ENCODE measurements at regions not wholly inside any gene's neighbourhood (a gene's known extent, or its start where the extent isn't known, plus 50 kb on each side); places are given as distances from the start of the nearest gene placed in this dataset.

GRCh38 chr14:22478670-22479069 is 110.4 kb downstream of the DAD1 start:
- Histone ChIP-seq H3K27me3 (no peaks in the 10 kb centered on the region), H3K36me3 (no peaks in the 10 kb centered on the region), H3K4me1 (peaks cover 0 to 33% (median 8%) of the 10 kb centered on the region in 4 donors), H3K4me3 (no peak overlapping the region), H3K9me3 (no peaks in the 10 kb centered on the region), H3K27ac (peak overlapping the region; percentile 3 to 7)
- intact Hi-C loops (cut with DNase I; ENCODE audit: low total_unique reads) = no loop called here
- no peak for TF ChIP-seq CTCF (IDR thresholded peaks at IDR 0.05)
- no peak for DNase-seq

- Histone ChIP-seq H3K36me3 (no peaks in the 10 kb centered on the region), H3K4me1 (peaks cover 0 to 33% (median 8%) of the 10 kb centered on the region in 4 donors), H3K27me3 (no peaks in the 10 kb centered on the region), H3K27ac (peak overlapping the region; percentile 3 to 7), H3K9me3 (no peaks in the 10 kb centered on the region), H3K4me3 (no peak overlapping the region)
- TF ChIP-seq CTCF (IDR thresholded peaks at IDR 0.05) = no peak
- no peak for DNase-seq
- intact Hi-C loops (cut with DNase I; ENCODE audit: low total_unique reads) = no loop called here
Observed at GRCh38 chr14:22478247-22478646, 110.8 kb downstream of the DAD1 start.

GRCh38 chr14:22477569-22478194 is 111.3 kb downstream of the DAD1 start:
- intact Hi-C loops (cut with DNase I; ENCODE audit: low total_unique reads) = no loop called here
- Histone ChIP-seq H3K9me3 (no peaks in the 10 kb centered on the region), H3K4me3 (no peak overlapping the region), H3K27me3 (no peaks in the 10 kb centered on the region), H3K4me1 (peaks cover 0 to 33% (median 8%) of the 10 kb centered on the region in 4 donors), H3K27ac (peak overlapping the region in 1 of 2 donors; percentile 7), H3K36me3 (no peaks in the 10 kb centered on the region)
- DNase-seq = no peak
- TF ChIP-seq CTCF (IDR thresholded peaks at IDR 0.05) = no peak

GRCh38 chr14:22476887-22477286 is 112.1 kb downstream of the DAD1 start:
- no peak for TF ChIP-seq CTCF (IDR thresholded peaks at IDR 0.05)
- H3K4me3 ChIP-seq = no peak overlapping the region
- no peak overlapping the region for H3K27ac ChIP-seq
- no peaks in the 10 kb centered on the region for H3K27me3 ChIP-seq
- intact Hi-C loops (cut with DNase I; ENCODE audit: low total_unique reads) = no loop called here
- no peak for DNase-seq
- H3K9me3 ChIP-seq = no peaks in the 10 kb centered on the region
- H3K36me3 ChIP-seq = no peaks in the 10 kb centered on the region
- H3K4me1 ChIP-seq = peaks cover 0 to 30% (median 8%) of the 10 kb centered on the region in 4 donors

GRCh38 chr14:22476005-22476751 is 112.8 kb downstream of the DAD1 start:
- Histone ChIP-seq H3K4me1 (peaks cover 0 to 30% (median 12%) of the 10 kb centered on the region in 4 donors), H3K9me3 (no peaks in the 10 kb centered on the region), H3K4me3 (no peak overlapping the region), H3K27me3 (no peaks in the 10 kb centered on the region), H3K36me3 (no peaks in the 10 kb centered on the region), H3K27ac (no peak overlapping the region)
- no peak for DNase-seq
- intact Hi-C loops (cut with DNase I; ENCODE audit: low total_unique reads) = no loop called here
- TF ChIP-seq CTCF (IDR thresholded peaks at IDR 0.05) = no peak
